Activated T-helper 1 cell treated with anti-CD3 and anti-CD28 coated beads, Interleukin-12 subunit alpha, Interleukin-12 subunit beta, Interleukin-2, Interleukin-4 antibody, amounts not matched to agents 30 ng/mL and 10 ng/mL and 1 ng/mL, durations not matched to agents 14 hours and 24 hours and 36 hours (primary cell): ENCODE measurements at regions not wholly inside any gene's neighbourhood (a gene's known extent, or its start where the extent isn't known, plus 50 kb on each side); places are given as distances from the start of the nearest gene placed in this dataset.

ENCODE experiments used
- DNase-seq: peaks from one replicate; pipeline ENCODE4 v3.0.0; 2021; ENCODE audit warnings: low spot score
- H3K27ac Mint-ChIP-seq: one replicate; pipeline ENCODE4 v1.8.0; 2021; ENCODE audit warnings: mild to moderate bottlenecking, mixed read lengths
- H3K27me3 Mint-ChIP-seq: one replicate; pipeline ENCODE4 v1.8.0; 2022; ENCODE audit warnings: mild to moderate bottlenecking, moderate library complexity, mixed read lengths; ENCODE audit not compliant: insufficient read depth
- H3K36me3 Mint-ChIP-seq: one replicate; pipeline ENCODE4 v1.8.0; 2021; ENCODE audit warnings: low read depth, mixed read lengths
- H3K4me1 Mint-ChIP-seq: one replicate; pipeline ENCODE4 v1.8.0; 2021; ENCODE audit warnings: low read depth, mixed read lengths
- H3K4me3 Mint-ChIP-seq: one replicate; pipeline ENCODE4 v1.8.0; 2021; ENCODE audit warnings: mild to moderate bottlenecking, moderate library complexity, mixed read lengths
- H3K9me3 Mint-ChIP-seq: one replicate; pipeline ENCODE4 v1.8.0; 2021; ENCODE audit warnings: mixed read lengths
- intact Hi-C: fragments of 100-400 bp; cut with micrococcal nuclease; formaldehyde crosslinking; loops from one replicate; pipeline ENCODE4 v1.15.1; 2024

DNA sequence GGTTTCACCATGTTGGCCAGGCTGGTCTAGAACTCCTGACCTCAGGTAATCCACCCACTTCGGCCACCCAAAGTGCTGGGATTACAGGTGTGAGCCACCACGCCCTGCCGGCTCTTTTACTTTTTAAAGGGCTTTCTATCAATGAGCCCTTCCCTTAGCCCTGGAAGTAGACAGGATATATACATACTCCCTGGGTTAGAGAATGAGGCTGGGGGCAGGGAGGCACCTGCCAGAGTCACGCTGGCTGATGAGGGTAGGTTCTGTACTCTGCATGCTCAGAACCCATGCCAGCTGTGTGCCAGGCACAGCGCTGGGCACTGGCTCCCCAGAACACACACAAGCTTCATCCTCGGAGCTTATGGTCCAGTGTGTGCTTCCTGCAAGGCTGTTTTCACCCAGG is 113.6 kb upstream of the IPO9 start:
- intact Hi-C loops, result no loop called here
- Mint-ChIP-seq H3K4me1 (no peaks in the 10 kb centered on the region), H3K4me3 (no peak overlapping the region), H3K9me3 (no peaks in the 10 kb centered on the region), H3K36me3 (no peaks in the 10 kb centered on the region), H3K27ac (no peak overlapping the region), H3K27me3 (no peaks in the 10 kb centered on the region)
- DNase-seq, result no peak

DNA sequence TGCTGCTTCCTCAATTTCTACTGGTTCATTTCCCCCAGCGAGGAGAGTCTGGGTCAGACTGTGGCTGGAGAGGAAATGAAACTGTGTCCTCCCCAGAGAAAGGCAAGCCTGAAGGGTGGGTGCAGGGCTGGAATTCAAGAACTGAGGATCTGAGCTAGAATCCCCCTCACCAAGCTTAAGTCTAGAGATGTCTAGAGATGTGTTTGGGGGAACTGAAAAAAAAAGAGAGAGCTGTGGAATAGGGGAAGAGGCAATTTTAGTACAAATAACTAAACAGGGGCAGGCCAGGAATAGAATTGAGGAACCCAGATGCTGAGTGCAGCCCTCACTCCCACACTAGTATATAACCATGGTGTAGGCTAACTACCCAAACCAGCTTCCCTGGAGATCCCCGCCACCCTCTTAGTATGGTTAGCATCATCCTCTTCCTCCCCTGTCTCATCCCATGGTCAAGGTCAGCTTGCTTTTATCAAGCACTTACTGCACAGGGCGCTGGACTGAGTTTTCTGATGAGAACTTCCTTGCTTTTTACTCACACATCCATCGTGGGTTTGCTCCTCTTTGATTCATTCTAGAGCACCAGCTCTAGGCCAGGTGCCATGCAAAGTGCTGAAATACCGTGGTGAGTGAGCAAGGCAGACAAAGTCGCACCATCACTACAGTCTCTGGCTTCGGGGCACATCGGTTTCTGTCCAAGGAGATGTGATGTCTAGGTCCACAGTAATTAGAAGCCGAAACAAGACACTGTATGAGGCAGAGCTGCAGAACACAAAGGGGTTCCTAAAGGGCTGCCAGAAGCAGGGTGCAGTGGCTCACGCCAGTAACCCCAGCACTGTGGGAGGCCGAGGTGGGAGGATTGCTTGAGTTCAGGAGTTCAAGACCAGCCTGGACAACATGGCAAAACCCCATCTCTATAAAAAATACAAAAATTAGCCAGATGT is 112.9 kb upstream of the IPO9 start:
- Mint-ChIP-seq H3K4me1 (no peaks in the 10 kb centered on the region), H3K27me3 (peaks cover 2% of the 10 kb centered on the region), H3K36me3 (no peaks in the 10 kb centered on the region), H3K9me3 (no peaks in the 10 kb centered on the region), H3K4me3 (no peak overlapping the region), H3K27ac (no peak overlapping the region)
- DNase-seq, result no peak
- intact Hi-C loops, result no loop called here

DNA sequence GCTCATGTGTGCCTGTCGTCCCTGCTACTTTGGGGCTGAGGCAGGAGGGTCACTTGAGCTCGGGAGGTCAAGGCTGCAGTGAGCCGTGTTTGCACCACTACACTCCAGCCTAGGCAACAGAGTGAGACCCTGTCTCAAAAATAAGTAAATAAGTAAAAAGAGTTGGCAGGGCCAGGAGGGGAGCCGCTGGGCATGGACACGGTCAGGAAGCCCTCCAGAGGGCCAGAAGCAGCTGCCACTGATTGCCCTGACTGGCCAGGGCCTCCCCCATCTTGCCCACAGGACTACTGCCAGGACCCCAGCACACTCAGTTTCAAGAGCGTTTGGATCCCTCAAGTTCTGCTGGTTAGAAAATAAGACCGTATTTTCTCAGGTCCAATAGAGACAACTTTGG is 112.2 kb upstream of the IPO9 start:
- Mint-ChIP-seq H3K4me1 (no peaks in the 10 kb centered on the region), H3K27ac (no peak overlapping the region), H3K4me3 (no peak overlapping the region), H3K36me3 (no peaks in the 10 kb centered on the region), H3K9me3 (no peaks in the 10 kb centered on the region), H3K27me3 (peaks cover 7% of the 10 kb centered on the region)
- no peak for DNase-seq
- intact Hi-C loops, result no loop called here

DNA sequence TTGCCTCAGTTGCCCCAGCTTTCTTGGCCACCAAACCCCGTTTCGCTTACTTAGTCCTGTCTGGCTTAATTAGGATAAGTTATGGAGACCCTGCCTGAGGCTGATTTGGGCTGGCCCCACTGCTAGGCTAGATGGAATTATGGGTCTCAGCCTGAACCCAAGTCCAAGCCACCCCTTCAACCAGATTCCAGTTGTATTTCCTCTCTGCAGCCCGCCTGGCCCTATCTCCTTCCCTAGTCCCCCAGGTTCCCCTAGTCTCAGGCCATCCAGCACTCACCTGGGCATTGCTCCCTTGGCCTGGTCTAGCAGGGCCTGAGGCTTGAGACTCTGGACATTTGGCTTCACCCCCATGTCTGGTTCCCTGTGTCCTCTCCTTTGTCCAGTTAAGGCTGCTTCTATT is 111.7 kb upstream of the IPO9 start:
- H3K36me3 Mint-ChIP-seq, result no peaks in the 10 kb centered on the region

DNA sequence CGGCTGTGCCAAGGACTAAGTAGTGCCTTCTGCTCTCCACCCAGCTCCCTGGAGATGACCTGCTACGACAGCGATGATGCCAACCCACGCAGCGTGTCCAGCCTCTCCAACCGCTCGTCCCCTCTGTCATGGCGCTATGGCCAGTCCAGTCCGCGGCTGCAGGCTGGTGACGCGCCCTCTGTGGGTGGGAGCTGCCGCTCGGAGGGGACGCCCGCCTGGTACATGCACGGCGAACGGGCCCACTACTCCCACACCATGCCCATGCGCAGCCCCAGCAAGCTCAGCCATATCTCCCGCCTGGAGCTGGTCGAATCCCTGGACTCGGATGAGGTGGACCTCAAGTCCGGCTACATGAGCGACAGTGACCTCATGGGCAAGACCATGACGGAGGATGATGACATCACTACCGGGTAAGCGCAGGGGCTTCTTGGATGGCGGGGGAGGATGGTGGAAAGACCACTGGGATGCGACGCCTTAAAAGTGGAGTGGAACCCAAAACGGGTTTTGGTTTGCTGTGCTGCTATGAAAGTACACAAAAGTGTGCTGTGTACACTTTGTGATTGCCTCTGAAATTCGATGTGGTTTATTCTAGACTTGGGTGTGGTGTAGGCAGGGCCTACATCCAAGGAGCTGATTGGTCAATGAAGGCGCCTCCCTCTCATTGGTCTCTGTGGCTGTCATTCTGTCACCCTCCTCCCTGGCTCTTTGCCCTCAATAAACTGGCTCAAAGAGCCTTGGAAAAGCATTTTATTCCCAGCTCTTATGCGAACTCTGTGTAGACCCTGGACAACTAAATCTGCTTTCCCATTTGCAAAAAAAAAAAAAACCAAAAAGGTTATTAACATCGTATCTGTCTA is 110.4 kb upstream of the IPO9 start:
- DNase-seq, result no peak
- H3K27me3 Mint-ChIP-seq, result peaks cover 18% of the 10 kb centered on the region
- H3K36me3 Mint-ChIP-seq, result no peaks in the 10 kb centered on the region
- H3K9me3 Mint-ChIP-seq, result no peaks in the 10 kb centered on the region
- H3K27ac Mint-ChIP-seq, result no peak overlapping the region
- H3K4me1 Mint-ChIP-seq, result no peaks in the 10 kb centered on the region
- no peak overlapping the region for H3K4me3 Mint-ChIP-seq
- intact Hi-C loops, result no loop called here

More for the DNA sequence above, 111.7 kb upstream of the IPO9 start:
- no peak overlapping the region for H3K27ac Mint-ChIP-seq
- H3K27me3 Mint-ChIP-seq, result peaks cover 9% of the 10 kb centered on the region
- H3K4me1 Mint-ChIP-seq, result no peaks in the 10 kb centered on the region
- intact Hi-C loops, result no loop called here
- no peak overlapping the region for H3K4me3 Mint-ChIP-seq
- DNase-seq, result no peak
- H3K9me3 Mint-ChIP-seq, result no peaks in the 10 kb centered on the region

DNA sequence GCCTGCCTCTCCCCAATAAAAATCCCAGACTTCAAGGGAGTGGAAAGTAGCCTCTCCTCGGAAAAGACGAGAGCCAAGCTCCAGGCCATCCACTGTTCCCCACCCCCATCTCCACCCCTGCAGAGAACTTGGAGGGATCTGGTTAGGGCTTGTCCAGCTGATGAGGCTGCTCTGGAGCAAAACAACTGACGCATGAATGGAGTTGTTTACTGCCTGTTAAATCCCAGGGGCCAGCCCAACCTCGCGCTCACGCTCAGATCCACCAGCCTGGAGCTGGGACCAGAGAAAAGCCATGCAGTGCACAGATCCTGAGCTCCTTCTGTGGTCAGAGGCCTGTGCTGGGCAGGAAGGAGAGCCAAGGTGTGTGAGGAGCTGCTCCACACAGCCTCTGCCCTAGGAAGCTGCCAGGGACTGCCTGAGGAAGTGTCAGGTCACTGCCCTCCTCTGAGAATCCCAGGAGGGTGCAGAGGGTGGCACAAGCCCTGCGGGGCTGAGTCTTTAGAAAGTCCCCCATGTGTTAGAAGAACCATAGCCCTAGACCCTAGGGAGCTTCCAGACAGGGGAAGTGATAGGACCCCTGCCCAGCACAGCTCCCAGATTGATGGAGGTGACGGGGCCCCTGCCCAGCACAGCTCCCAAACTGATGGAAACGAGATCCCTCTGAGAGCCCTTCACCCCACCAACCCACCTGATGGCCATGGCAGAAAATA is 109.0 kb upstream of the IPO9 start:
- Mint-ChIP-seq H3K27ac (no peak overlapping the region), H3K27me3 (peaks cover 18% of the 10 kb centered on the region), H3K36me3 (no peaks in the 10 kb centered on the region), H3K4me3 (no peak overlapping the region), H3K4me1 (no peaks in the 10 kb centered on the region), H3K9me3 (no peaks in the 10 kb centered on the region)
- DNase-seq, result no peak
- intact Hi-C loops, result no loop called here

DNA sequence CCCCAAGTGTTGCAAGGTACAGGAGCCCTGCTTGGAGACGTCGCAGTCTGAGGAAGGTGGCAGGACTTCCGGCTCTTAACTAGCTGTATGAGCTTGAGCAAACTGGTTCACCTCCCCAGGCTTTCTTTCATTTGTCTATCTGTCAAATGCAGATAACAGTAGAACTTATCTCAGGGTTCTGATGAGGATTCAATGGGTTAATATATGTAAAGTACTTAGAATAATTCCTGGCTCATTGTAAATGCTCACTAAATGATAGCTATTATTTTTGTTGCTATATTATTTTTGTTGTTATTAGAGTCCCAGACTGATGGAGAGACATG is 108.5 kb upstream of the IPO9 start:
- intact Hi-C loops, result no loop called here
- DNase-seq, result no peak
- Mint-ChIP-seq H3K36me3 (no peaks in the 10 kb centered on the region), H3K27ac (no peak overlapping the region), H3K9me3 (no peaks in the 10 kb centered on the region), H3K4me1 (no peaks in the 10 kb centered on the region), H3K4me3 (no peak overlapping the region), H3K27me3 (peaks cover 18% of the 10 kb centered on the region)

DNA sequence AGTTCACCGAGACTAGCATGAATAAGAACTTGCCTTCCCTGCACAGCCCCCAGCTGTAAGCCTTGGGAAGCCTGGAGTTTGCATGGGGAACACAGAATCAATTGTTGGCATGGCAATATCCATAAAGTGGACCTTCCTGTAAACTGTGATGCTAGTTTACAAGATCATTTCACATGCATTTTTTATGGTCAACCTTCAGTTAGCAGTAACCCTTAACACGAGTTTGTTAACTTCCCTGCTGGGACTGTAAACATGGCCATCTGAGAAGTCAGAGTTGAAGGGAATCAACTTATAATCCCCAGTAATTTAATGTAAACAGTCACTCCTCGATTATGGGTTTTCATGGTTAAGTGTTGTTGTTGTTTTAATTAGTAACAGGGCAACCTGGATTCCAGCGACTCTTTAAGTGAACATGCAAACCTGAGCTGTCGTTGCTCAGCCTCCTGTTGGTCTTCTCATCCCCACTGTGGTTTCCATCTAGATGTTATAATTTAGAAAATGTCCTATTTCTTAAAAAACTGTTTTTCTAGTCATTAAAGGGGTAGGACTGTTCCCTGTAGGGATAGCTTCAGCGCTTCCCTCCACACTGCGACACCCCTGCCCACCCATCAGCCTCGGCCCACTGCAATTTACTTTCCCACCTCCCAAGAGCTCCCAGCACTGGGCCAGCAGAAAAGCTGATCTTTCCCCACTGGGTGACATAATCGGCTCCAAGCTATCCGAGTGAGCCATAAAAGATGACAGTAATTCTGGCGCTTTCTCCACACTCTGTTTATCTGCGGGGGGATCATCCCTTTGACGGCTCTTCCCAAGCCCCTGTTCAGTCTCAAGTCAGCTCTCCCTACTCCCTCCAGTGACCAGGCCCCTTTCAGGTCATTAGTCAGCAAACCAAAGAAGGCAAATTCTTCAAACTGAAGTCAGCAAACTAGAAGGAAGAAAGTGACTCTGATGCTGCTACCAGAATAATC is 107.6 kb upstream of the IPO9 start:
- Mint-ChIP-seq H3K27me3 (peaks cover 18% of the 10 kb centered on the region), H3K27ac (no peak overlapping the region), H3K4me1 (no peaks in the 10 kb centered on the region), H3K4me3 (no peak overlapping the region), H3K36me3 (no peaks in the 10 kb centered on the region), H3K9me3 (no peaks in the 10 kb centered on the region)
- no peak for DNase-seq
- intact Hi-C loops, result no loop called here

DNA sequence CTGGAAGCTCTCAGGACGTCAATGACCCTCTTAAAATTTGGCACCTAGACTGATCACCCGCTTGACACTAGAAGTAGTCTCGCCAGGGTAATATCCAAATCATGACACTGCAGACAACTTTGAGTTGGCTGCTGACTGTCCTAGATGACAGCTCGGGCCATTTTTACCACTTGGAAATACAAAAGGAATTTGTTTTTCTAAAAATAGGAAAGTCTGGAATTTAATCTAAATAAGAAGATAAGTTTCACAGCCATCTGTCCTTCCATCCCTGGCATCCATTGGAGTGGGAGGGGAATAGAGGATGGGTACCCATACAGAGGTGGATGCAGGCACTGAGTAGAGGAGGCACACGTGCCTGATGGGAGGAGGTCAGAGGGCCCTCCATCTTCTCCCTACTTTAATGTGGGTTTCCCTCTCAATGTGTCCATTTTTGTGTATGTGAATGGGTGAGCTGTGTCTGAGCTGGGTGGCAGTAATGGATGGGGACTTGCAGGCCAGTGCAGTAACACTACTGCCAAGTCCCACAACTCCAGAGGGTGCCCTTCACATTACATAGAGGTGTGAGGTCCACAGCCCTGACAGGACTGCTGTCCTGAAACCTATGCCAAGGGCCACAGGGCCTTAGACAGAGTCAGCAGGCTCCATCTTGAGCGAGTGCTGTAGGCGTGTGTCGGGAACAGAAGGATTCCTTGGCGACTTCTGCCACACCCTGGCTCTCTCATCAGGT is 104.8 kb upstream of the IPO9 start:
- no peak for DNase-seq
- no peaks in the 10 kb centered on the region for H3K9me3 Mint-ChIP-seq
- no peaks in the 10 kb centered on the region for H3K4me1 Mint-ChIP-seq
- H3K27me3 Mint-ChIP-seq, result peaks cover 21% of the 10 kb centered on the region
- no peak overlapping the region for H3K27ac Mint-ChIP-seq
- H3K36me3 Mint-ChIP-seq, result no peaks in the 10 kb centered on the region
- intact Hi-C loops, result no loop called here
- H3K4me3 Mint-ChIP-seq, result no peak overlapping the region

DNA sequence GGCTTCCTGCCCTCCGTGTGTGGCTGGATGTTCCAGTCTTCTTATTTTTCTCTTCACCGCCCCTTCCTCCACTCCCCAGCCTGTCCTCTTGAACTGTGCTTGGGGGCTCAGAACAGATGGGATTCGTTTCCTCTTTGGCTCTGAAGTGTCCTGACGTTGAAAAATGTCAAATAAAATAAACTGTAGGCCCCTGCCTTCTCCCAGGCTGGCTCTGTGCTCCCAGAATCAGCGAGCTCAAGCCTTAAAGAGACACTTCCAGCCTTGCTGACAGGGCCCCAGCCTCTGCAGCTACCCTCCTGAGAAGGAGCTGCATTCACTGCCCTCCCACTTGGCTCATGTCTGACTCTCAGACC is 104.2 kb upstream of the IPO9 start:
- H3K27ac Mint-ChIP-seq, result no peak overlapping the region
- no peaks in the 10 kb centered on the region for H3K4me1 Mint-ChIP-seq
- H3K36me3 Mint-ChIP-seq, result no peaks in the 10 kb centered on the region
- intact Hi-C loops, result no loop called here
- no peak overlapping the region for H3K4me3 Mint-ChIP-seq
- H3K9me3 Mint-ChIP-seq, result no peaks in the 10 kb centered on the region
- DNase-seq, result no peak
- H3K27me3 Mint-ChIP-seq, result peaks cover 21% of the 10 kb centered on the region

DNA sequence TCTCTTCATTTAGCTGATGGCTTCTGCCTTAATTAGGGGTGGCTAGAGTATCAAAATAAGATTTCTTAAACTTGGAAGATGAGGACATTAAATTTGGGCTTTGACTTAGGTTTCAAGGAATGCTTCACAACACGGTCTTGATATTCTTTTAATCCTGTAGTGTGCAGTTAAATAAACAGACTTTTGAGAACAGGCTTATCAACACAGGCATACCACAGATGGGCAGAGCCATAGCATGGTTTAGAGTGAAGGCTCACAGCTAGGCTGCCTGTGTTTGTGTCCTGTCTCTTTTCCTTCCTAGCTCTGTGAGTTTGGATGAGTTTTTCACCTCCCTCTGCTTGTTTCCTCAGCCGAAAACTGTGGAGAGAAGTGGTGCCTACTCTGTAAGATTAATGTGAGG is 102.3 kb upstream of the IPO9 start:
- H3K4me1 Mint-ChIP-seq, result no peaks in the 10 kb centered on the region
- no peak for DNase-seq
- H3K4me3 Mint-ChIP-seq, result no peak overlapping the region
- H3K27me3 Mint-ChIP-seq, result peaks cover 16% of the 10 kb centered on the region
- H3K27ac Mint-ChIP-seq, result no peak overlapping the region
- H3K36me3 Mint-ChIP-seq, result no peaks in the 10 kb centered on the region
- H3K9me3 Mint-ChIP-seq, result no peaks in the 10 kb centered on the region
- intact Hi-C loops, result no loop called here

DNA sequence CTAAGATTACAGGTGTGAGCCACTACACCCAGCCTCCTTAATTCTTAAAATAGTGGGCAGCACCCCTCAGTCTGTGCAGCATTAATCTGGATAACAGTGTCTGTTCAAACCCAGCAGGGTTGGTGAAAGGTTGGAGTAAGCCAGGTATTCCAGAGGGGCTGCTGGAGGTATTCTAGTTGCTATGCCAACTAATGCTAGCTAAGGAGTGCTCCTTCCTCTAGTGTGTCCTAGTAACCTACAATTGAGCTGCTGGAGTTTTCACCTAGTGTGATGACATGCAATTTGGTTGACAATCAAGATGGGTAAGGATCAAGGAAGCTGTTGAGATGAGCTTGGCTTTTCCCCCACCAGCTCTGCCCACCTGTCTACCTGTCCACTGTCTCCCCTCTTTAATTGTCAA is 100.2 kb upstream of the IPO9 start:
- Mint-ChIP-seq H3K36me3 (no peaks in the 10 kb centered on the region), H3K27ac (no peak overlapping the region), H3K27me3 (peaks cover 8% of the 10 kb centered on the region), H3K9me3 (no peaks in the 10 kb centered on the region), H3K4me1 (no peaks in the 10 kb centered on the region), H3K4me3 (no peak overlapping the region)
- no peak for DNase-seq
- intact Hi-C loops, result no loop called here
